GM12865 (cell line): ENCODE measurements at regions not wholly inside any gene's neighbourhood (a gene's known extent, or its start where the extent isn't known, plus 50 kb on each side); places are given as distances from the start of the nearest gene placed in this dataset.

Source experiments
- DNase-seq: peaks from one replicate; pipeline ENCODE4 v3.0.0; 2010; ENCODE audit warnings: low read depth
- H3K4me3 ChIP-seq: 2 replicates; pipeline ENCODE4 v1.5.1; 2011; ENCODE audit warnings: mild to moderate bottlenecking, low read depth, low read length, control low read depth
- CTCF ChIP-seq: IDR thresholded peaks from 2 replicates; pipeline ENCODE4 v1.5.1; 2011; ENCODE audit warnings: low read length, control low read depth, low read depth, inconsistent platforms; ENCODE audit not compliant: insufficient read depth; ENCODE audit errors: missing control alignments

GRCh38 chr5:104126980-104127379 is 564.4 kb upstream of the NUDT12 start:
- no peak overlapping the region for H3K4me3 ChIP-seq
- DNase-seq: no peak
- no peak for TF ChIP-seq CTCF

GRCh38 chr5:104119529-104119928 is 556.9 kb upstream of the NUDT12 start:
- no peak for TF ChIP-seq CTCF
- DNase-seq: no peak
- no peak overlapping the region for H3K4me3 ChIP-seq

- no peak for TF ChIP-seq CTCF
- no peak overlapping the region for H3K4me3 ChIP-seq
- DNase-seq: no peak
Observed at GRCh38 chr5:104111632-104112031, 549.0 kb upstream of the NUDT12 start.

GRCh38 chr5:104096451-104096850 is 533.9 kb upstream of the NUDT12 start:
- no peak for TF ChIP-seq CTCF
- no peak for DNase-seq
- H3K4me3 ChIP-seq: no peak overlapping the region

- no peak overlapping the region for H3K4me3 ChIP-seq
- no peak for DNase-seq
- TF ChIP-seq CTCF: no peak
Observed at GRCh38 chr5:104095527-104095926, 532.9 kb upstream of the NUDT12 start.

GRCh38 chr5:104088876-104089778 is 526.5 kb upstream of the NUDT12 start:
- H3K4me3 ChIP-seq: no peak overlapping the region
- TF ChIP-seq CTCF: no peak
- DNase-seq: peak; percentile 15

GRCh38 chr5:104084896-104085295 is 522.3 kb upstream of the NUDT12 start:
- DNase-seq: no peak
- no peak overlapping the region for H3K4me3 ChIP-seq
- TF ChIP-seq CTCF: no peak
